ENCODE measurements at regions not wholly inside any gene's neighbourhood (a gene's known extent, or its start where the extent isn't known, plus 50 kb on each side); places are given as distances from the start of the nearest gene placed in this dataset.

GRCh38 chr2:238558456-238559099 lies 131.9 kb downstream of the ASB1 start:
- DNase-seq (ENCODE audit: low read depth in 2 of 2, low spot score in 1 of 2) = no peak

GRCh38 chr2:238560234-238560633 lies 133.5 kb downstream of the ASB1 start:
- no peak for DNase-seq (ENCODE audit: low read depth in 2 of 2, low spot score in 1 of 2)

- DNase-seq (ENCODE audit: low read depth in 2 of 2, low spot score in 1 of 2) = no peak
These were observed 134.5 kb downstream of the ASB1 start for GRCh38 chr2:238561230-238561629.

GRCh38 chr2:238562446-238562845 lies 135.7 kb downstream of the ASB1 start:
- no peak for DNase-seq (ENCODE audit: low read depth in 2 of 2, low spot score in 1 of 2)

GRCh38 chr2:238563551-238563950 lies 136.8 kb downstream of the ASB1 start:
- DNase-seq (ENCODE audit: low read depth in 2 of 2, low spot score in 1 of 2) = no peak

- no peak for DNase-seq (ENCODE audit: low read depth in 2 of 2, low spot score in 1 of 2)
These were observed 137.7 kb downstream of the ASB1 start for GRCh38 chr2:238564286-238564920.

GRCh38 chr2:238565031-238565430 lies 138.3 kb downstream of the ASB1 start:
- DNase-seq (ENCODE audit: low read depth in 2 of 2, low spot score in 1 of 2) = no peak

- DNase-seq (ENCODE audit: low read depth in 2 of 2, low spot score in 1 of 2) = no peak
These were observed 139.4 kb downstream of the ASB1 start for GRCh38 chr2:238566001-238566645.

GRCh38 chr2:238567067-238567855 lies 140.5 kb downstream of the ASB1 start:
- no peak for DNase-seq (ENCODE audit: low read depth in 2 of 2, low spot score in 1 of 2)

GRCh38 chr2:238567996-238568395 lies 141.3 kb downstream of the ASB1 start:
- DNase-seq (ENCODE audit: low read depth in 2 of 2, low spot score in 1 of 2) = no peak

GRCh38 chr2:238568455-238569440 lies 142.0 kb downstream of the ASB1 start:
- DNase-seq (ENCODE audit: low read depth in 2 of 2, low spot score in 1 of 2) = no peak

- DNase-seq (ENCODE audit: low read depth in 2 of 2, low spot score in 1 of 2) = no peak
These were observed 142.9 kb downstream of the ASB1 start for GRCh38 chr2:238569507-238570195.

GRCh38 chr2:238570391-238570790 lies 143.7 kb downstream of the ASB1 start:
- no peak for DNase-seq (ENCODE audit: low read depth in 2 of 2, low spot score in 1 of 2)

- no peak for DNase-seq (ENCODE audit: low read depth in 2 of 2, low spot score in 1 of 2)
These were observed 144.2 kb downstream of the ASB1 start for GRCh38 chr2:238570926-238571325.

GRCh38 chr2:238571661-238572372 lies 145.1 kb downstream of the ASB1 start:
- no peak for DNase-seq (ENCODE audit: low read depth in 2 of 2, low spot score in 1 of 2)

- DNase-seq (ENCODE audit: low read depth in 2 of 2, low spot score in 1 of 2) = no peak
These were observed 146.5 kb downstream of the ASB1 start for GRCh38 chr2:238573065-238573778.

- DNase-seq (ENCODE audit: low read depth in 2 of 2, low spot score in 1 of 2) = no peak
These were observed 147.2 kb downstream of the ASB1 start for GRCh38 chr2:238573916-238574315.

GRCh38 chr2:238574490-238575271 lies 148.0 kb downstream of the ASB1 start:
- DNase-seq (ENCODE audit: low read depth in 2 of 2, low spot score in 1 of 2) = no peak
